ENCODE measurements at regions not wholly inside any gene's neighbourhood (a gene's known extent, or its start where the extent isn't known, plus 50 kb on each side); places are given as distances from the start of the nearest gene placed in this dataset.

DNA sequence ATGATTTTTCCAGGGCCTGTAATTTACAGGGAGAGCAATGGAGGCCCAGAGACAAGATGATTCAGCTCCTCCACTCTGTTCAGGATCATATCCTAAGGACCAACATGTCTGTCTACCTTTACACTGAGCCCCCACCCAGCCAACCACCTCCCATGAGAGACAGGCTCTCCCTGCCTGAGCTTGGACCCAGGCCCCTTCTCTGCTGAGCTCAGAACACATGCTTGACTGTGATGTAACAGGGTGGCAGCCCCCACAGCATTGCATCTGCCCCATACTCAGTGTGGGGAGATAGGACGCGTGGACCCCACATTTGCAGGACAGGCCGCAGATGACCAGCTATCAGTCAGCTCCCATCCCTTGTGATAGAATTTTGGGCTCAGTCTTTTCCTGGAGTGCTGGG is 313.9 kb downstream of the ADGRD1 start:
- TF ChIP-seq POLR2A (IDR thresholded peaks at IDR 0.05; ENCODE audit: low read depth, low read length) (no peak), POLR2AphosphoS5 (IDR thresholded peaks at IDR 0.05; ENCODE audit: low read depth, low read length) (no peak)

Data from GM12892 (cell line).